Brain microvascular endothelial cell (primary cell): ENCODE measurements at regions not wholly inside any gene's neighbourhood (a gene's known extent, or its start where the extent isn't known, plus 50 kb on each side); places are given as distances from the start of the nearest gene placed in this dataset.

ENCODE experiments used
- DNase-seq: peaks from one replicate; pipeline ENCODE4 v3.0.0-alpha.2; 2020
- H3K27ac ChIP-seq: fragments of 250-450 bp; sonication (Bioruptor Pico); 2 replicates; pipeline ENCODE4 v1.5.1; 2020; ENCODE audit warnings: mild to moderate bottlenecking, moderate library complexity
- H3K27me3 ChIP-seq: fragments of 250-450 bp; sonication (Bioruptor Pico); replicated peaks from 2 replicates; pipeline ENCODE4 v1.5.1; 2020; ENCODE audit warnings: mild to moderate bottlenecking
- H3K36me3 ChIP-seq: fragments of 250-450 bp; sonication (Bioruptor Pico); replicated peaks from 2 replicates; pipeline ENCODE4 v1.5.1; 2020; ENCODE audit warnings: mild to moderate bottlenecking
- H3K4me3 ChIP-seq: 2 replicates; pipeline ENCODE4 v1.5.1; 2011; ENCODE audit warnings: low read depth, mild to moderate bottlenecking, control low read depth, low read length, moderate library complexity
- CTCF ChIP-seq: IDR thresholded peaks from 2 replicates; pipeline ENCODE4 v1.5.1; 2011; ENCODE audit warnings: low read depth, mild to moderate bottlenecking, moderate library complexity, low read length, control low read depth, inconsistent platforms; ENCODE audit errors: missing control alignments
- in situ Hi-C: cut with HindIII; loops from 2 replicates; pipeline ENCODE4 v1.10.0; 2017; ENCODE audit warnings: low sequenced_read_pairs, low pct_ligation_motif_present

- H3K36me3 ChIP-seq = no peaks in the 10 kb centered on the region
- DNase-seq = no peak
- in situ Hi-C loops = no loop called here
- H3K27me3 ChIP-seq = no peaks in the 10 kb centered on the region
- TF ChIP-seq CTCF = no peak
- H3K4me3 ChIP-seq = no peak overlapping the region
- no peak overlapping the region for H3K27ac ChIP-seq
Measured at GRCh38 chrX:123060986-123061385, 123.1 kb upstream of the GRIA3 start.

GRCh38 chrX:123064053-123064452 is 120.0 kb upstream of the GRIA3 start:
- no peaks in the 10 kb centered on the region for H3K27me3 ChIP-seq
- H3K36me3 ChIP-seq = no peaks in the 10 kb centered on the region
- H3K27ac ChIP-seq = no peak overlapping the region
- H3K4me3 ChIP-seq = no peak overlapping the region
- no peak for TF ChIP-seq CTCF
- in situ Hi-C loops = no loop called here
- no peak for DNase-seq

- H3K4me3 ChIP-seq = no peak overlapping the region
- no peaks in the 10 kb centered on the region for H3K27me3 ChIP-seq
- no peaks in the 10 kb centered on the region for H3K36me3 ChIP-seq
- TF ChIP-seq CTCF = no peak
- in situ Hi-C loops = no loop called here
- no peak overlapping the region for H3K27ac ChIP-seq
- DNase-seq = no peak
Measured at GRCh38 chrX:123072686-123073385, 111.2 kb upstream of the GRIA3 start.

DNA sequence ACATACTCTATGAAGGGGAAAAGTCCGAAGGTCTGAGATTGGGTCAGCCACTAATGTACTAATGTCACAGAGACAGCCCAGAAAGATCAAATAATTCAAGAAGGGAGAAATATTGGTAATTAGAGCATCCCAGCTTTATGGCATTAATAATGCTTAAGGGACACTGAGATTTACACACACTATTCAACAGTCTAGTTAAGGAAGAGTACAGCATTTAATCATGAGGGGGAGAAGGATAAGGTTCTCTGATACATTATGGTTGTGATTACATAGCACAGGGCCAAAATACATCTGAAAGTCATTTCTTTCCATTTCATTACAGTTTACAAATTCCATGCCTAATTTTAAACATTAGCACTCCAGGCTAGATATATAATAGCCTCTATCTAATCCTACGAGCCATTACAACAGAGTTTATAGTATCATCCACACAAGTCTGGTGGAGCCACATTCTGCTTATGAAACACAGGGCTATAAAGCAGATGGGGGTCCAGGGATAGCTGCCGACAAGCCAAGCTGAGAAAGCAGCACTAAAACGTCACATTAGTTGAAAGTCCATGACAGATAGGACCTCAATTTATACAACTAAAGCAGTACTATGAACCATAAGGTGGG is 108.0 kb upstream of the GRIA3 start:
- no peak for DNase-seq
- no peaks in the 10 kb centered on the region for H3K27me3 ChIP-seq
- in situ Hi-C loops = no loop called here
- no peaks in the 10 kb centered on the region for H3K36me3 ChIP-seq
- H3K27ac ChIP-seq = no peak overlapping the region
- no peak for TF ChIP-seq CTCF
- no peak overlapping the region for H3K4me3 ChIP-seq

DNA sequence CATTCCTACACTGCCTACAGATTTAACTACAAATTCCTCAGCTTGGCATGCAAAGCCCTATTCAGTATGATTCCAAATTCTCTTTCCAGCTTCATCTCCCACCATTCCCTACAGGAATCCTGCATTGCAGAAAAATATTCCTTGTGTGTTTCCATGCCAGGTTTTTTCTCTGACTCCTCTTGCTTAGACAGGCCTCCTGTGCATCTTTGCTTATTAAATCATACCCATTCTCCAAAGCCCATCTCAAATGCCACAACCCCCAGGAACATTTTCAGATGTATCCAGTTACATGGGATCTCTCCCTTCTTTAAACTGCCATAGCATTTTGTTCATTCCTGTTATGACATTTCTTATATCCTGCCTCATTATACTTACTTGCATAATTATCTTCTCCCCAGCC is 106.4 kb upstream of the GRIA3 start:
- H3K27me3 ChIP-seq = no peaks in the 10 kb centered on the region
- no peak for TF ChIP-seq CTCF
- H3K27ac ChIP-seq = no peak overlapping the region
- no peaks in the 10 kb centered on the region for H3K36me3 ChIP-seq
- H3K4me3 ChIP-seq = no peak overlapping the region
- DNase-seq = no peak
- in situ Hi-C loops = no loop called here

GRCh38 chrX:123080065-123080464 is 104.0 kb upstream of the GRIA3 start:
- Histone ChIP-seq H3K36me3 (no peaks in the 10 kb centered on the region), H3K27me3 (no peaks in the 10 kb centered on the region), H3K27ac (no peak overlapping the region), H3K4me3 (no peak overlapping the region)
- in situ Hi-C loops = no loop called here
- DNase-seq = no peak
- no peak for TF ChIP-seq CTCF
